ENCODE measurements at regions not wholly inside any gene's neighbourhood (a gene's known extent, or its start where the extent isn't known, plus 50 kb on each side); places are given as distances from the start of the nearest gene placed in this dataset.

DNA sequence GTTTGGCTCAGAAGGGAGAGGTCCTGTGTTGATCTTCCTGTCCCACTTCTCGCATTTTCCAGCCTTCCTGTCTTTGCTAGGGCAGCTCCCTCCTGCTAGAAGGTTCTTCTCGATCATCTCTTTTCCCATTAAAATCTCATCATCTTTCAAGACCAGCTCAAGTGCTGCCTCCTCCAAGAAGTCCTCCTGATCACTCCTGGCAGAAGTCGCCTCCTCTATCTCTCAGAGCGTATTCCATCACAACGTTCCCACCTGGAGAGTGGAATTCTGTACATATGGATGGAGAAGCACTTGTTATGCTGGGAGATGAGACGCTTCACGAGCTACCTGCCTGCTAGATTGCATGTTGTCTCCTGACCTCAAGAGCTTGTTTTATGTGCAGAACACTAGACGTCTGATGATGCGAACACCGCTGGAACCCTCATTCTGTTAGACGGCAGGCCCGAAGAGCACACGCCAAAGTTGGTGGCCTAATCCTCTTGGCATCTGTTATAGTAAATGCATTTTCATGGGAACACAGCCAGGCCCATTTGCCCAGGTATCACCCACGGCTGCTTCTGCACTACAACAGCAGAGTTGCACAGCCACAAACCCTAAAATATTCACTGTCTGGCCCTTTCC is 68.0 kb upstream of the INSIG1 start:
- Mint-ChIP-seq H3K9me3 (ENCODE audit: unreplicated experiment) (no peaks in the 10 kb centered on the region), H3K4me1 (ENCODE audit: unreplicated experiment) (peaks cover 18% of the 10 kb centered on the region), H3K27ac (ENCODE audit: unreplicated experiment) (no peak overlapping the region), H3K4me3 (ENCODE audit: unreplicated experiment) (no peak overlapping the region), H3K27me3 (ENCODE audit: unreplicated experiment) (peaks cover 16% of the 10 kb centered on the region), H3K36me3 (ENCODE audit: low read depth, unreplicated experiment) (no peaks in the 10 kb centered on the region)
- no peak for TF ChIP-seq CTCF (IDR thresholded peaks at IDR 0.05; ENCODE audit: unreplicated experiment)
- no peak for DNase-seq (ENCODE audit: low spot score)

GRCh38 chr7:155230169-155230593 is 67.5 kb upstream of the INSIG1 start:
- no peak for TF ChIP-seq CTCF (IDR thresholded peaks at IDR 0.05; ENCODE audit: unreplicated experiment)
- no peak for DNase-seq (ENCODE audit: low spot score)
- H3K27me3 Mint-ChIP-seq (ENCODE audit: unreplicated experiment) = peaks cover 16% of the 10 kb centered on the region

DNA sequence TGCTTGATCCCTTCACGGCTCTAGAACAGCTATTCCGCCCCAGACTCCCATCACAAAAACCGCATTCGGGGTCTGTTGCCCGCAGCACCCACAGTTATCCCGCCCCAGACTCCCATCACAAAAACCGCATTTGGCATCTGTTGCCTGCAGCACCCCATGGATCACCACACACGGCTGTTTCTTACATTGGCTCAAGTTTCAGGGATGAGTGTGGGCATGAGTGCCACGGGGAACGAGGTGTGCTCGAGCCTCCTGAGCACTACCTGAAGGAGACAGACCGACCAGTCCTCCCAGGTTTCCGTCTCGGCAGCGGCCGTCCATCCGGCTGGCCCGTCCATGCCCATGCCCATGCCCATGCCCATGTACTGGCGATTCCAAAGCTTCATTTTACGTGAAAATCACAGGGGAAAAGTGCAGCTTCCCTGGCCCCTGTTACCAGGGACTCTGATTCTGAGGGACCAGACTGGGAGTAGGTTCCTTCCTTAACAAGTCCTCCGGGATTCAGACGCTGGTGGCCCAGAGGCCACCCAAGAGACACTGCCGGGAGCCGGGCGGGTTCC is 66.4 kb upstream of the INSIG1 start:
- Mint-ChIP-seq H3K27me3 (ENCODE audit: unreplicated experiment) (peaks cover 11% of the 10 kb centered on the region), H3K4me1 (ENCODE audit: unreplicated experiment) (peaks cover 12% of the 10 kb centered on the region), H3K36me3 (ENCODE audit: low read depth, unreplicated experiment) (no peaks in the 10 kb centered on the region), H3K9me3 (ENCODE audit: unreplicated experiment) (no peaks in the 10 kb centered on the region), H3K4me3 (ENCODE audit: unreplicated experiment) (no peak overlapping the region), H3K27ac (ENCODE audit: unreplicated experiment) (no peak overlapping the region)
- TF ChIP-seq CTCF (IDR thresholded peaks at IDR 0.05; ENCODE audit: unreplicated experiment) = no peak
- no peak for DNase-seq (ENCODE audit: low spot score)

More at GRCh38 chr7:155230169-155230593, 67.5 kb upstream of the INSIG1 start:
- no peak overlapping the region for H3K27ac Mint-ChIP-seq (ENCODE audit: unreplicated experiment)
- peaks cover 18% of the 10 kb centered on the region for H3K4me1 Mint-ChIP-seq (ENCODE audit: unreplicated experiment)
- H3K36me3 Mint-ChIP-seq (ENCODE audit: low read depth, unreplicated experiment) = no peaks in the 10 kb centered on the region
- no peaks in the 10 kb centered on the region for H3K9me3 Mint-ChIP-seq (ENCODE audit: unreplicated experiment)
- H3K4me3 Mint-ChIP-seq (ENCODE audit: unreplicated experiment) = no peak overlapping the region

- no peak for TF ChIP-seq CTCF (IDR thresholded peaks at IDR 0.05; ENCODE audit: unreplicated experiment)
- Mint-ChIP-seq H3K27me3 (ENCODE audit: unreplicated experiment) (peaks cover 11% of the 10 kb centered on the region), H3K36me3 (ENCODE audit: low read depth, unreplicated experiment) (no peaks in the 10 kb centered on the region), H3K4me1 (ENCODE audit: unreplicated experiment) (peaks cover 11% of the 10 kb centered on the region), H3K4me3 (ENCODE audit: unreplicated experiment) (no peak overlapping the region), H3K27ac (ENCODE audit: unreplicated experiment) (no peak overlapping the region), H3K9me3 (ENCODE audit: unreplicated experiment) (no peaks in the 10 kb centered on the region)
- DNase-seq (ENCODE audit: low spot score) = no peak
Measured at GRCh38 chr7:155231941-155232340, 65.7 kb upstream of the INSIG1 start.

- H3K27ac Mint-ChIP-seq (ENCODE audit: unreplicated experiment) = no peak overlapping the region
- peaks cover 9% of the 10 kb centered on the region for H3K27me3 Mint-ChIP-seq (ENCODE audit: unreplicated experiment)
- TF ChIP-seq CTCF (IDR thresholded peaks at IDR 0.05; ENCODE audit: unreplicated experiment) = no peak
- H3K4me3 Mint-ChIP-seq (ENCODE audit: unreplicated experiment) = no peak overlapping the region
- no peak for DNase-seq (ENCODE audit: low spot score)
- peaks cover under 1% of the 10 kb centered on the region for H3K36me3 Mint-ChIP-seq (ENCODE audit: low read depth, unreplicated experiment)
- H3K9me3 Mint-ChIP-seq (ENCODE audit: unreplicated experiment) = no peaks in the 10 kb centered on the region
- H3K4me1 Mint-ChIP-seq (ENCODE audit: unreplicated experiment) = peaks cover 1% of the 10 kb centered on the region
Measured at GRCh38 chr7:155232911-155233310, 64.8 kb upstream of the INSIG1 start.

Measured in endothelial cell (in vitro differentiated cells).